WTC11 (cell line): ENCODE measurements at regions not wholly inside any gene's neighbourhood (a gene's known extent, or its start where the extent isn't known, plus 50 kb on each side); places are given as distances from the start of the nearest gene placed in this dataset.

ENCODE experiments used
- AFF4 ChIP-seq: sonication (generic); formaldehyde crosslinking; IDR thresholded peaks from 2 replicates; pipeline ENCODE4 v1.8.1; 2023; ENCODE audit warnings: mild to moderate bottlenecking, missing genetic modification reagents, borderline replicate concordance
- ARID4B ChIP-seq: sonication (generic); formaldehyde crosslinking; IDR thresholded peaks from 2 replicates; pipeline ENCODE4 v1.8.0; 2023; ENCODE audit warnings: missing genetic modification reagents, mild to moderate bottlenecking, borderline replicate concordance
- ATF2 ChIP-seq: sonication (generic); formaldehyde crosslinking; IDR thresholded peaks from 2 replicates; pipeline ENCODE4 v1.8.1; 2022; ENCODE audit warnings: low read depth, missing genetic modification reagents, borderline replicate concordance
- CREB1 ChIP-seq: sonication (generic); formaldehyde crosslinking; IDR thresholded peaks from 2 replicates; pipeline ENCODE4 v1.8.0; 2023; ENCODE audit warnings: mild to moderate bottlenecking, missing genetic modification reagents
- CTCF ChIP-seq: fragments of 200-600 bp; IDR thresholded peaks from 2 replicates; pipeline ENCODE4 v1.8.0; 2022; ENCODE audit warnings: antibody characterized with exemption
- ESRRA ChIP-seq: sonication (generic); formaldehyde crosslinking; IDR thresholded peaks from 2 replicates; pipeline ENCODE4 v1.8.1; 2022; ENCODE audit warnings: mild to moderate bottlenecking, missing genetic modification reagents, borderline replicate concordance
- FOXP1 ChIP-seq: sonication (generic); formaldehyde crosslinking; IDR thresholded peaks from 2 replicates; pipeline ENCODE4 v1.8.0; 2022; ENCODE audit warnings: missing genetic modification reagents, mild to moderate bottlenecking, moderate library complexity, borderline replicate concordance
- GRHL2 ChIP-seq: fragments of 250-450 bp; sonication (Bioruptor Pico); IDR thresholded peaks from 2 replicates; pipeline ENCODE4 v1.8.0; 2022; ENCODE audit warnings: mild to moderate bottlenecking, moderate library complexity; ENCODE audit not compliant: insufficient replicate concordance, severe bottlenecking
- TEAD4 ChIP-seq: sonication (generic); formaldehyde crosslinking; IDR thresholded peaks from 2 replicates; pipeline ENCODE4 v1.8.0; 2022; ENCODE audit warnings: mild to moderate bottlenecking, missing genetic modification reagents
- ZMAT4 ChIP-seq: fragments of 250-450 bp; sonication (Bioruptor Pico); IDR thresholded peaks from 2 replicates; pipeline ENCODE4 v1.9.0; 2021; ENCODE audit warnings: mild to moderate bottlenecking
- ZNF317 ChIP-seq: sonication (generic); formaldehyde crosslinking; IDR thresholded peaks from 2 replicates; pipeline ENCODE4 v1.8.1; 2023; ENCODE audit warnings: low read depth, mild to moderate bottlenecking, moderate library complexity, missing genetic modification reagents, borderline replicate concordance
- ZNF423 ChIP-seq: fragments of 250-450 bp; sonication (Bioruptor Pico); IDR thresholded peaks from 2 replicates; pipeline ENCODE4 v2.1.2; 2022; ENCODE audit warnings: mild to moderate bottlenecking, moderate library complexity

DNA sequence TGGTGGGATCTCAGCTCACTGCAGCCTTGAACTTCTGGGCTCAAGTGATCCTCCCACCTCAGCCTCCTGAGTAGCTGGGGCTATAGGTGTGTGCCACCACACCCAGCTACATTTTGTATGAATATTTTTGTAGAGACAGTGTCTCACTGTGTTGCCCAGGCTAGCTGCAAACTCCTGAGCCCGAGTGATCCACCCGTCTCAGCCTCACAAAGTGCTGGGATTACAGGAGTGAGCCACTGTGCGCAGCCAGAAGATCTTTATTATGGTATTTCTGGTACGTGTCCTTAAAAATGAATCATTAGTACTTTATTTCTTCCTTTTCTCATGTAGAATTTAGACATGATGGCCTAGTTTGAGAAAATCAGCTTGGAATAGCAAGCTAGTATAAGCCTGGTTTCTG lies 153.3 kb downstream of the BCHE start:
- TF ChIP-seq CTCF (no peak), CREB1 (no peak), ATF2 (no peak), AFF4 (CRISPR knock-in tag) (no peak), ZMAT4 (CRISPR knock-in tag) (no peak), ESRRA (CRISPR knock-in tag) (no peak), GRHL2 (CRISPR knock-in tag) (no peak), ARID4B (CRISPR knock-in tag) (no peak), ZNF317 (CRISPR knock-in tag) (no peak), FOXP1 (CRISPR knock-in tag) (no peak), ZNF423 (no peak), TEAD4 (CRISPR knock-in tag) (no peak)
